ENCODE measurements at regions not wholly inside any gene's neighbourhood (a gene's known extent, or its start where the extent isn't known, plus 50 kb on each side); places are given as distances from the start of the nearest gene placed in this dataset.

GRCh38 chr2:41990688-41991087 lies 57.1 kb upstream of the PKDCC start:
- H3K4me3 ChIP-seq (ENCODE audit: low read length), result no peak overlapping the region
- peak; percentile 6 for DNase-seq (ENCODE audit: low read depth)
- TF ChIP-seq, protein P1, sequence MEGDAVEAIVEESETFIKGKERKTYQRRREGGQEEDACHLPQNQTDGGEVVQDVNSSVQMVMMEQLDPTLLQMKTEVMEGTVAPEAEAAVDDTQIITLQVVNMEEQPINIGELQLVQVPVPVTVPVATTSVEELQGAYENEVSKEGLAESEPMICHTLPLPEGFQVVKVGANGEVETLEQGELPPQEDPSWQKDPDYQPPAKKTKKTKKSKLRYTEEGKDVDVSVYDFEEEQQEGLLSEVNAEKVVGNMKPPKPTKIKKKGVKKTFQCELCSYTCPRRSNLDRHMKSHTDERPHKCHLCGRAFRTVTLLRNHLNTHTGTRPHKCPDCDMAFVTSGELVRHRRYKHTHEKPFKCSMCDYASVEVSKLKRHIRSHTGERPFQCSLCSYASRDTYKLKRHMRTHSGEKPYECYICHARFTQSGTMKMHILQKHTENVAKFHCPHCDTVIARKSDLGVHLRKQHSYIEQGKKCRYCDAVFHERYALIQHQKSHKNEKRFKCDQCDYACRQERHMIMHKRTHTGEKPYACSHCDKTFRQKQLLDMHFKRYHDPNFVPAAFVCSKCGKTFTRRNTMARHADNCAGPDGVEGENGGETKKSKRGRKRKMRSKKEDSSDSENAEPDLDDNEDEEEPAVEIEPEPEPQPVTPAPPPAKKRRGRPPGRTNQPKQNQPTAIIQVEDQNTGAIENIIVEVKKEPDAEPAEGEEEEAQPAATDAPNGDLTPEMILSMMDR (IDR thresholded peaks at IDR 0.05; ENCODE audit: insufficient read depth, low read depth, low read length, missing control alignments), result no peak

DNA sequence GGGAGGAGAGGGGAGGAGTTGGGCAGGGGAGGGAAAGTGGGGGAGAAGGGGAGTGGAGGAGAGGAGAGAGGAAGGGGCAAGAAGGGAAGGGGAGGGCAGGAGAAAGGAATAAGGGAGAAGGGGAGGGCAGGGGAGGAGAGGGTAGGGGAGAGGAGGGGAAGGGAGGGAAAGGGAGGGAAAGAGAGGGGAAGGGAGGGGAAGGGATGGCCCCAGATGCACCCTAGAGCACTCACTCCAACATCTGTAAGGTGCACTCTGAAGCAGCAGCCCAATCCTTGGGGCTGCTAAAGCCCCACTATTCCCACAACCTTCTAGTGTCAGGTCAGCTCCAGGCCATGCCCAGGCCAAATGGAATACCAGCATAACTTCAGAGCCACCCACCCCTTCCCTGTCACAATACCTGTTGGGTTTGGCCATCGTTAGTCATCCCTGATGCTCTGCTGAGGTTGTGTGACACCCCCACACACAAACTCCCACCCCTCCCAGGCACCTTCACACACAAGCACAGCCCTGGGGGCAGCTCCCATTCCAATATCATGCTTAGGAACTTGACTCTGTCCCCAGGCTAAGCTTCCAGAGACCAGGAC lies 55.7 kb upstream of the PKDCC start:
- TF ChIP-seq, protein P1 (IDR thresholded peaks at IDR 0.05; ENCODE audit: insufficient read depth, low read depth, low read length, missing control alignments), result no peak

DNA sequence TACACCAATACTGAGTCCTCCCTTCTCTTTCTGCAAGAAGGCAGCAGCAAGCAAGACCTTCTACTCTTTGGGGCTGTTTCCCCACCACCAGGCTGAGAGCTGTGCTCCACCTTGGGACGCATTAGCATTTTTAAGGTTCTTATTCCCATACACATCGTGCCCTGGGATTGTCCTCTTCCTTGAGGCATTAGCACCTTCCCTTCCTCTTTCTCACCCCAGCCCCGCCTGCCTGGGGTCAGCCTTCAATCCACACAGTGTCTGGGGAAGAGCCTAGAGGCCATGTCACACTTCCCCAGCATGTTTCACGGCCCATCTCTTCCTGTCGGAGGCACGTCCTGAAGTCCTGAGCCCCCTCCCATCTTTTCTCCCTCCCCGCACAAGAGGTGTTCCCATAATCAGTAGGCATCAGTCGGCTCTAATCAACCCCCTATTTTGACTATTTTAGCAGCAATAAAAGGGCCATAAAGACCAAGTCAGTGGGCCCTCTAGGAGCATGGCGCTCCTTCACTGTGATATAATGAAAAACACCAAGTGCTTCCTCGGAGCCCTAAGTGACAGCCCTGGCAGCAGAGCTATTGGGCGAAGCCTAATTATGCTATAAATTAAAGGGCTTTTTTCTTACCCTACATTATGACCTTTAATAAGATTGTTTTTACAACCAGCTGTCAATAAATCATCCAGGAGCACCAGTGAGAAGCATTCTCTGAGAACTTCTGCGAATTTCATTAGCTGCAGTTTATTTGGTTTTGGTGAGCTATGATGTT lies 55.0 kb upstream of the PKDCC start:
- TF ChIP-seq, protein P1 (IDR thresholded peaks at IDR 0.05; ENCODE audit: insufficient read depth, low read depth, low read length, missing control alignments), result no peak
- no peak overlapping the region for H3K4me3 ChIP-seq (ENCODE audit: low read length)
- no peak for DNase-seq (ENCODE audit: low read depth)

More for the DNA sequence above, 55.7 kb upstream of the PKDCC start:
- H3K4me3 ChIP-seq (ENCODE audit: low read length), result no peak overlapping the region
- DNase-seq (ENCODE audit: low read depth), result no peak

GRCh38 chr2:41993435-41993925 lies 54.3 kb upstream of the PKDCC start:
- DNase-seq (ENCODE audit: low read depth), result no peak
- TF ChIP-seq, protein P1 (IDR thresholded peaks at IDR 0.05; ENCODE audit: insufficient read depth, low read depth, low read length, missing control alignments), result no peak
- H3K4me3 ChIP-seq (ENCODE audit: low read length), result no peak overlapping the region

DNA sequence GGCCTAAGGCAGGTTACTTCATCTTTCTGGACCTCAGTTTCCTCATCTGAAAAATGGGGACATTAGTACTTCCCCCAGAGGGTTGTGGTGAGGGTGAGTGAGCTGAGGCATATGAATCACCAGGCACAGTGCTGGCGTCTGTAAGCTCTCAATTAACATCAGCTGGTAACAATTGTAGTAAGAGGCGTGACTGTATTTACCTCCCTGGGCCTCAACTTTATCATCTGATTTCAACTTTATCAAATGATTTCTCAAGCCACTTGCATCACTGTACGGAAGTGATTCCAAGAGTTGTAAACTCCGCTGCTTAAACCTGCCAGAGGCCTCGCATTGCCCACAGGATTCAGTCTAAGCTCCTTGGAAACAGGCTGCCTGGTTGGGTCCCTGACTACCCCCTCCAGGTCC lies 53.6 kb upstream of the PKDCC start:
- TF ChIP-seq, protein P1 (IDR thresholded peaks at IDR 0.05; ENCODE audit: insufficient read depth, low read depth, low read length, missing control alignments), result no peak
- peak; percentile 5 for DNase-seq (ENCODE audit: low read depth)
- no peak overlapping the region for H3K4me3 ChIP-seq (ENCODE audit: low read length)

DNA sequence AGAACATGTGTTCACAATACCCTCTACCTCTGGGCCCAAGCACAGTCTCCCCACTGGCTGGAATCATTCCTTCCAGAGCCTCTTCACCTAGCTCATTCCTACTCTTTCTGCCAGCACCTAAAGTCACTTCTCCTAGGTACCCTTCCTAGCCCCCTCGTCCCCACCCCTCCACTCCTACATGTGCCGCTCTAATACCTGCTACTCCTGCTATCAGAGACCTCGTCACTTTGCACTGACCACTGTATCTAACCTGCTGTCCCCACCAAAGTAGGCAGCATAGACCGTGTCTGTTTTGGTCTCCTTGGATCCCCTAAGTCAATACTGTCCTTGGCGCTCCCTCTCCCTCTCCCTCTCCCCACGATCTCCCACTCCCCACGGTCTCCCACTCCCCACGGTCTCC lies 53.2 kb upstream of the PKDCC start:
- no peak for DNase-seq (ENCODE audit: low read depth)
- TF ChIP-seq, protein P1 (IDR thresholded peaks at IDR 0.05; ENCODE audit: insufficient read depth, low read depth, low read length, missing control alignments), result no peak
- H3K4me3 ChIP-seq (ENCODE audit: low read length), result no peak overlapping the region
